ENCODE measurements at regions not wholly inside any gene's neighbourhood (a gene's known extent, or its start where the extent isn't known, plus 50 kb on each side); places are given as distances from the start of the nearest gene placed in this dataset.
A peak's percentile ranks its signal among the peaks of the same experiment; 100 is the strongest.

GRCh38 chr14:101084436-101084826 lies 180.9 kb upstream of the RTL1 start:
- TF ChIP-seq GATA2 (IDR thresholded peaks at IDR 0.05; ENCODE audit: low read depth, low read length): no peak
- TF ChIP-seq GATA3 (IDR thresholded peaks at IDR 0.05; ENCODE audit: low read depth, low read length): no peak

- no peak for TF ChIP-seq GATA3 (IDR thresholded peaks at IDR 0.05; ENCODE audit: low read depth, low read length)
- TF ChIP-seq GATA2 (IDR thresholded peaks at IDR 0.05; ENCODE audit: low read depth, low read length): no peak
These were observed 183.4 kb upstream of the RTL1 start for GRCh38 chr14:101086926-101087325.

- no peak for TF ChIP-seq GATA2 (IDR thresholded peaks at IDR 0.05; ENCODE audit: low read depth, low read length)
- no peak for TF ChIP-seq GATA3 (IDR thresholded peaks at IDR 0.05; ENCODE audit: low read depth, low read length)
These were observed 184.3 kb upstream of the RTL1 start for GRCh38 chr14:101087614-101088394.

- TF ChIP-seq GATA2 (IDR thresholded peaks at IDR 0.05; ENCODE audit: low read depth, low read length) (no peak), GATA3 (IDR thresholded peaks at IDR 0.05; ENCODE audit: low read depth, low read length) (no peak)
These were observed 184.8 kb upstream of the RTL1 start for GRCh38 chr14:101088395-101088667.

- peak; percentile 85 for TF ChIP-seq GATA2 (IDR thresholded peaks at IDR 0.05; ENCODE audit: low read depth, low read length)
- peak; percentile 89 for TF ChIP-seq GATA3 (IDR thresholded peaks at IDR 0.05; ENCODE audit: low read depth, low read length)
These were observed 185.2 kb upstream of the RTL1 start for GRCh38 chr14:101088714-101089113.

- TF ChIP-seq GATA2 (IDR thresholded peaks at IDR 0.05; ENCODE audit: low read depth, low read length): no peak
- no peak for TF ChIP-seq GATA3 (IDR thresholded peaks at IDR 0.05; ENCODE audit: low read depth, low read length)
These were observed 187.5 kb upstream of the RTL1 start for GRCh38 chr14:101090976-101091375.

GRCh38 chr14:101096551-101096950 lies 193.0 kb upstream of the RTL1 start:
- TF ChIP-seq GATA3 (IDR thresholded peaks at IDR 0.05; ENCODE audit: low read depth, low read length) (no peak), GATA2 (IDR thresholded peaks at IDR 0.05; ENCODE audit: low read depth, low read length) (no peak)

GRCh38 chr14:101097109-101097793 lies 193.7 kb upstream of the RTL1 start:
- TF ChIP-seq GATA3 (IDR thresholded peaks at IDR 0.05; ENCODE audit: low read depth, low read length) (no peak), GATA2 (IDR thresholded peaks at IDR 0.05; ENCODE audit: low read depth, low read length) (no peak)

- TF ChIP-seq GATA3 (IDR thresholded peaks at IDR 0.05; ENCODE audit: low read depth, low read length): no peak
- TF ChIP-seq GATA2 (IDR thresholded peaks at IDR 0.05; ENCODE audit: low read depth, low read length): no peak
These were observed 194.7 kb upstream of the RTL1 start for GRCh38 chr14:101098177-101098576.

GRCh38 chr14:101098641-101099040 lies 195.1 kb upstream of the RTL1 start:
- TF ChIP-seq GATA2 (IDR thresholded peaks at IDR 0.05; ENCODE audit: low read depth, low read length) (no peak), GATA3 (IDR thresholded peaks at IDR 0.05; ENCODE audit: low read depth, low read length) (no peak)

- TF ChIP-seq GATA3 (IDR thresholded peaks at IDR 0.05; ENCODE audit: low read depth, low read length) (no peak), GATA2 (IDR thresholded peaks at IDR 0.05; ENCODE audit: low read depth, low read length) (no peak)
These were observed 198.0 kb upstream of the RTL1 start for GRCh38 chr14:101101456-101102056.

GRCh38 chr14:101102875-101103274 lies 199.4 kb upstream of the RTL1 start:
- TF ChIP-seq GATA3 (IDR thresholded peaks at IDR 0.05; ENCODE audit: low read depth, low read length): no peak
- no peak for TF ChIP-seq GATA2 (IDR thresholded peaks at IDR 0.05; ENCODE audit: low read depth, low read length)

GRCh38 chr14:101103321-101103901 lies 199.9 kb upstream of the RTL1 start:
- no peak for TF ChIP-seq GATA3 (IDR thresholded peaks at IDR 0.05; ENCODE audit: low read depth, low read length)
- TF ChIP-seq GATA2 (IDR thresholded peaks at IDR 0.05; ENCODE audit: low read depth, low read length): no peak

GRCh38 chr14:101104485-101104884 lies 201.0 kb upstream of the RTL1 start:
- TF ChIP-seq GATA2 (IDR thresholded peaks at IDR 0.05; ENCODE audit: low read depth, low read length) (no peak), GATA3 (IDR thresholded peaks at IDR 0.05; ENCODE audit: low read depth, low read length) (no peak)
